HCT116 (cell line): ENCODE measurements at regions not wholly inside any gene's neighbourhood (a gene's known extent, or its start where the extent isn't known, plus 50 kb on each side); places are given as distances from the start of the nearest gene placed in this dataset.

Experiments
- POLR2AphosphoS5 ChIP-seq: IDR thresholded peaks from 2 replicates; pipeline ENCODE4 v1.6.1; 2011; ENCODE audit warnings: mild to moderate bottlenecking, low read depth, low read length, moderate library complexity
- TF ChIP-seq, protein P1 (sequence below), 3 experiments: fragments of 200-600 bp in 1 of 3; sonication (generic) in 1 of 3; IDR thresholded peaks in 2 of 3; conservative IDR thresholded peaks in 1 of 3; 2 replicates each; pipeline ENCODE4 v1.5.1; 2012 to 2017; ENCODE audit warnings: low read depth in 2 of 3, low read length in 2 of 3, antibody characterized with exemption in 1 of 3, borderline replicate concordance in 1 of 3, control low read depth in 1 of 3, mild to moderate bottlenecking in 1 of 3, mixed read lengths in 1 of 3, mixed run types in 1 of 3, moderate library complexity in 1 of 3; ENCODE audit not compliant: insufficient read depth in 1 of 3

DNA sequence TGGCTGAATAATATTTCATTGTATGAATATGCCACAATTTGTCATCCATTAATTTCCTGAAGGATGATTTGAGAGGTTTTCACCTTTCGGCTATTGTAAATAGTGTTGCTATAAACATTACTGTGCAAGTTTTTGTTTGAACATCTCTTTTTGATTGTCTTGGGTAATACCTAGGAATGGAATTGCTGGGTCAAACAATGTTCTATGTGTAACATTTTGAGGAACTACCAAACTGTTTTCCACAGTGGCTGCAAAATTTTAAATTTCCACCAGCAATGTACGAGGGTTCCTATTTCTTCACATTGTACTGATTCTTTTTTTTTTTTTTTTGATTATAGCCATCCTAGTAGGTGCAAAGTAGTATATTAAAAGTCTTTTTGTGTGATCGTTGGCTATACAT lies 63.8 kb upstream of the ANKH start:
- TF ChIP-seq, protein P1, sequence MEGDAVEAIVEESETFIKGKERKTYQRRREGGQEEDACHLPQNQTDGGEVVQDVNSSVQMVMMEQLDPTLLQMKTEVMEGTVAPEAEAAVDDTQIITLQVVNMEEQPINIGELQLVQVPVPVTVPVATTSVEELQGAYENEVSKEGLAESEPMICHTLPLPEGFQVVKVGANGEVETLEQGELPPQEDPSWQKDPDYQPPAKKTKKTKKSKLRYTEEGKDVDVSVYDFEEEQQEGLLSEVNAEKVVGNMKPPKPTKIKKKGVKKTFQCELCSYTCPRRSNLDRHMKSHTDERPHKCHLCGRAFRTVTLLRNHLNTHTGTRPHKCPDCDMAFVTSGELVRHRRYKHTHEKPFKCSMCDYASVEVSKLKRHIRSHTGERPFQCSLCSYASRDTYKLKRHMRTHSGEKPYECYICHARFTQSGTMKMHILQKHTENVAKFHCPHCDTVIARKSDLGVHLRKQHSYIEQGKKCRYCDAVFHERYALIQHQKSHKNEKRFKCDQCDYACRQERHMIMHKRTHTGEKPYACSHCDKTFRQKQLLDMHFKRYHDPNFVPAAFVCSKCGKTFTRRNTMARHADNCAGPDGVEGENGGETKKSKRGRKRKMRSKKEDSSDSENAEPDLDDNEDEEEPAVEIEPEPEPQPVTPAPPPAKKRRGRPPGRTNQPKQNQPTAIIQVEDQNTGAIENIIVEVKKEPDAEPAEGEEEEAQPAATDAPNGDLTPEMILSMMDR (IDR thresholded peaks at IDR 0.05 in 2 of 3, conservative IDR thresholded peaks at IDR 0.05 in 1 of 3; ENCODE audit: borderline replicate concordance in 1 of 3, insufficient read depth in 1 of 3, low read depth in 2 of 3, low read length in 2 of 3), result no peak
- no peak for TF ChIP-seq POLR2AphosphoS5
